ENCODE measurements at regions not wholly inside any gene's neighbourhood (a gene's known extent, or its start where the extent isn't known, plus 50 kb on each side); places are given as distances from the start of the nearest gene placed in this dataset.

- DNase-seq: no peak
Measured at GRCh38 chr2:48108455-48108854, 202.2 kb upstream of the FBXO11 start.

- DNase-seq: no peak
Measured at GRCh38 chr2:48109491-48110204, 203.3 kb upstream of the FBXO11 start.

- DNase-seq: no peak
Measured at GRCh38 chr2:48110492-48110891, 204.0 kb upstream of the FOXN2 start.

GRCh38 chr2:48112911-48113680 lies 201.4 kb upstream of the FOXN2 start:
- no peak for DNase-seq

- no peak for DNase-seq
Measured at GRCh38 chr2:48113767-48114166, 200.7 kb upstream of the FOXN2 start.

GRCh38 chr2:48114256-48114655 lies 200.2 kb upstream of the FOXN2 start:
- no peak for DNase-seq

- DNase-seq: no peak
Measured at GRCh38 chr2:48116497-48116896, 198.0 kb upstream of the FOXN2 start.

GRCh38 chr2:48118895-48119294 lies 195.6 kb upstream of the FOXN2 start:
- DNase-seq: no peak

- no peak for DNase-seq
Measured at GRCh38 chr2:48120112-48120511, 194.4 kb upstream of the FOXN2 start.

GRCh38 chr2:48120759-48121242 lies 193.7 kb upstream of the FOXN2 start:
- peak; percentile 34 for DNase-seq

- DNase-seq: no peak
Measured at GRCh38 chr2:48122166-48122565, 192.3 kb upstream of the FOXN2 start.

GRCh38 chr2:48124592-48124991 lies 189.9 kb upstream of the FOXN2 start:
- no peak for DNase-seq

- no peak for DNase-seq
Measured at GRCh38 chr2:48126162-48126561, 188.3 kb upstream of the FOXN2 start.

- DNase-seq: no peak
Measured at GRCh38 chr2:48127612-48128191, 186.8 kb upstream of the FOXN2 start.

GRCh38 chr2:48129293-48129950 lies 185.1 kb upstream of the FOXN2 start:
- no peak for DNase-seq

- DNase-seq: no peak
Measured at GRCh38 chr2:48131539-48132270, 182.8 kb upstream of the FOXN2 start.

- no peak for DNase-seq
Measured at GRCh38 chr2:48132271-48132625, 182.2 kb upstream of the FOXN2 start.

- DNase-seq: no peak
Measured at GRCh38 chr2:48134704-48135103, 179.8 kb upstream of the FOXN2 start.

GRCh38 chr2:48135797-48136196 lies 178.7 kb upstream of the FOXN2 start:
- no peak for DNase-seq

- no peak for DNase-seq
Measured at GRCh38 chr2:48137829-48138228, 176.7 kb upstream of the FOXN2 start.

GRCh38 chr2:48138898-48139297 lies 175.6 kb upstream of the FOXN2 start:
- no peak for DNase-seq

- DNase-seq: no peak
Measured at GRCh38 chr2:48140586-48140985, 173.9 kb upstream of the FOXN2 start.

GRCh38 chr2:48144777-48145176 lies 169.7 kb upstream of the FOXN2 start:
- DNase-seq: no peak
